Amniotic epithelial cell (primary cell): ENCODE measurements at regions not wholly inside any gene's neighbourhood (a gene's known extent, or its start where the extent isn't known, plus 50 kb on each side); places are given as distances from the start of the nearest gene placed in this dataset.
A peak's percentile ranks its signal among the peaks of the same experiment; 100 is the strongest.
"Not testable (repeated sequence)": the region's sequence is repeated elsewhere in the genome, so short reads cannot be mapped to it uniquely, and the experiment has no call there.

Experiments used
- DNase-seq: peaks from one replicate; pipeline ENCODE4 v3.0.0-alpha.2; 2010; ENCODE audit warnings: low read depth

DNA sequence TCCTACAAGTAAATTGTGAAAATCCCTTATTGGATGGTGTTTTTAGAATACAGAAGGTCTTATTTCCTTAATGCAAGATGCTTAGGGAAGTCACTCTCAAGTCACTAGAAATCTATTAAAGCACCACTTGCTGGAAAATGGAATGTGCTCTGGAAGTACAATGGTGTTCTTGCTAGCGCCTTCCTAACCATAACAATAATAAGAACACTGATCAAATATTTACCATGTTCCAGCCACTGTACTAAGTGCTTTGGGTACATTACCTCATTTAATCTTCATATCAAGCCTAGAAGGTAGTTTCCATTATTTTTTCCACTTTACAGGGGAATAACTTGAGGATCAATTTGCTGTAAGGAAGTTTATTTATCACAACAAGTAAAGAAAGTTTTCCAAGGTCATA, 75.1 kb downstream of the FAM72B start:
- DNase-seq: not testable (repeated sequence)

DNA sequence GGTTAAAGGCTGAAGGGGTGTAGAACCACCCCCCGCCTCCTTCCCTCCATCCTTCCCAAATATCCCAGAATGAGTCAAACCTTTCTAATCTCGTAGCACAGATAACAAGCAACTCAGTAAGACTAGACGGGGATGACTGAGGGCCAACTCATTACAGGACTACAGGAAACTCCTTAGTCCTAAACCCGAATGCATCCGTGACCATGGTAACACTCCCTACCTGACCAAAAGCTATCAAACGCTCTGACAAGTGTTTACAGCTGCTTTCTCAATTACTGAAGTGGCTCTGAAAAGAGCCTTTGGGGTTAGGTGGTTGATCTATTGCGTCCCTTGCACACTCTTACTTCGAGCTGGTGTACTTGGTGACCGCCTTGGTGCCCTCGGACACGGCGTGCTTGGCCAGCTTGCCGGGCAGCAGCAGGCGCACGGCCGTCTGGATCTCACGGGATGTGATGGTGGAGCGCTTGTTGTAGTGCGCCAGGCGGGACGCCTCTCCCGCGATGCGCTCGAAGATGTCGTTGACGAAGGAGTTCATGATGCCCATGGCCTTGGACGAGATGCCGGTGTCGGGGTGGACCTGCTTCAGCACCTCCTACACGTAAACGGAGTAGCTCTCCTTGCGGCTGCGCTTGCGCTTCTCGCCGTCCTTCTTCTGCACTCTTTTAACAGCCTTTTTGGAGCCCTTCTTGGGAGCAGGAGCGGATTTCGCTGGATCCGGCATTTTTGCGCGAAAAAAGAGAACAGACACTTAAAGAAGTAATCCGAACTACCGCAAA, 67.4 kb downstream of the FAM72B start:
- DNase-seq: peak; percentile 2

DNA sequence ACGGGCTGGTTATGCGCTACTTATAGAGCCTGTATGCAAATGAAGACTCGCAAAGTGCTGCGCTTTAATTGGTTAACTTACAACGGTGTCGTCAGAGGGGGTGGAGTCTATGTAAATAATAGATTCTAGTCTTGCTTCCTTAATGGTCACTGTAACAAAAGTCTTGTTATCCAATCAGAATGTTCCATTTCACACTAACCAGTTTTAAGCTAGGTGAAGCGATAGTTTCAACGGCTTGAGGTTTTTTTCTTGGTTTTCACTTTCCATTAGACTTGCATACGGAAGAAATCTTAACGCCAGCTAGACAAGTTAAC, 66.9 kb downstream of the FAM72B start:
- DNase-seq: not testable (repeated sequence)

DNA sequence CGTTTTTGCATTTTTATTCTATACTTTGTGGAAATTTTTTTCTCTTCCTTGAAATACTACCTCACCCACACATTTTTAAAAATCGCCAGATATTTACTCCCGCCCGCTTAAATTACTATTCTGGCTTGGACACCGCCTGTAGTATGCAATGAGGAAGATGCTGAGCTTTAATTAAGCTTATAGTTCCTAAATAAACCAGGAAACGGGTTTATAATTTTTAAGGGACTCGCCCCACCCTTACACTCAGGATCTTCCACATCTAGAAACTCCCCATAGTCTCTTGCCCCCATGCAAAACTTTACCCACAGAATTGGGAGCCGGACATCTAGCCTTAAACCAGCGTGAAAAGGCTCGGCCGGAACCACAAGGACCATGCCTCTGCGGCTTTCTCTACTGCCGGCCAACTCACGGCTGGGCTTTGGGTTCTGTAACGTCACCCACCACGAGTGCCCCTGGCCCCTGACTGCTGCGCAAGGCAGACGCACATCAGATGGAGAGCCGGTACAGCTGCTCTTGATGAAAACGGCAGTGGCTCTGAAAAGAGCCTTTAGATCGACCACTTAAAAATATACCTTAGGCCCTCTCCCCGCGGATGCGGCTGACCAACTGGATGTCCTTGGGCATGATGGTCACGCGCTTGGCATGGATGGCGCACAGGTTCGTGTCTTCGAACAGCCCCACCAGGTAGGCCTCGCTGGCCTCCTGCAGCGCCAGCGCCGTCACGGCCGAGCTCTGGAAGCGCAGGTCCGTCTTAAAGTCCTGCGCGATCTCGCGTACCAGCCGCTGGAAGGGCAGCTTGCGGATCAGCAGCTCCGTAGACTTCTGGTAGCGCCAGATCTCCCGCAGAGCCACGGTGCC, 66.3 kb downstream of the FAM72B start:
- DNase-seq: peak; percentile 30
